ENCODE measurements at regions not wholly inside any gene's neighbourhood (a gene's known extent, or its start where the extent isn't known, plus 50 kb on each side); places are given as distances from the start of the nearest gene placed in this dataset.

- DNase-seq, result no peak
Measured at GRCh38 chr1:22222723-22223122, 79.8 kb upstream of the WNT4 start.

GRCh38 chr1:22223176-22223575 is 80.3 kb upstream of the WNT4 start:
- DNase-seq, result no peak

- DNase-seq, result no peak
Measured at GRCh38 chr1:22224091-22224490, 81.2 kb upstream of the WNT4 start.

- no peak for DNase-seq
Measured at GRCh38 chr1:22224631-22225030, 81.7 kb upstream of the WNT4 start.

- DNase-seq, result no peak
Measured at GRCh38 chr1:22225858-22226589, 83.1 kb upstream of the WNT4 start.

- DNase-seq, result no peak
Measured at GRCh38 chr1:22228074-22228473, 85.2 kb upstream of the WNT4 start.

- DNase-seq, result no peak
Measured at GRCh38 chr1:22228505-22228911, 85.6 kb upstream of the WNT4 start.

GRCh38 chr1:22229379-22229778 is 86.5 kb upstream of the WNT4 start:
- DNase-seq, result no peak

- no peak for DNase-seq
Measured at GRCh38 chr1:22231068-22231593, 88.2 kb upstream of the WNT4 start.

GRCh38 chr1:22231995-22232690 is 89.2 kb upstream of the WNT4 start:
- no peak for DNase-seq

GRCh38 chr1:22233222-22233621 is 90.3 kb upstream of the WNT4 start:
- no peak for DNase-seq

- DNase-seq, result no peak
Measured at GRCh38 chr1:22234476-22235030, 91.7 kb upstream of the WNT4 start.

- DNase-seq, result no peak
Measured at GRCh38 chr1:22236166-22236565, 93.3 kb upstream of the WNT4 start.

GRCh38 chr1:22236900-22237299 is 94.0 kb upstream of the WNT4 start:
- DNase-seq, result no peak

GRCh38 chr1:22237433-22238093 is 94.7 kb upstream of the WNT4 start:
- DNase-seq, result no peak

GRCh38 chr1:22238356-22239224 is 95.7 kb upstream of the WNT4 start:
- DNase-seq, result no peak

GRCh38 chr1:22239378-22239777 is 96.5 kb upstream of the WNT4 start:
- no peak for DNase-seq

- no peak for DNase-seq
Measured at GRCh38 chr1:22241250-22241649, 98.4 kb upstream of the WNT4 start.

GRCh38 chr1:22241811-22242210 is 98.9 kb upstream of the WNT4 start:
- no peak for DNase-seq

GRCh38 chr1:22245100-22245650 is 102.3 kb upstream of the WNT4 start:
- DNase-seq, result no peak

- DNase-seq, result no peak
Measured at GRCh38 chr1:22245726-22246125, 102.8 kb upstream of the WNT4 start.
